Keratinocyte (primary cell): ENCODE measurements at regions not wholly inside any gene's neighbourhood (a gene's known extent, or its start where the extent isn't known, plus 50 kb on each side); places are given as distances from the start of the nearest gene placed in this dataset.

Source experiments
- DNase-seq: peaks from one replicate; pipeline ENCODE4 v3.0.0-alpha.2; 2011; ENCODE audit warnings: low read depth, missing footprints, low spot score
- FAIRE-seq: peaks from 2 replicates; lab custom pipeline; 2011; peaks lifted over from hg19 to GRCh38; lab: Jason Lieb, UNC
- H2AFZ ChIP-seq: 2 replicates; pipeline ENCODE4 v1.6.0; 2012; ENCODE audit warnings: low read length, control low read depth, inconsistent platforms; ENCODE audit not compliant: control insufficient read depth
- H3K27ac ChIP-seq: 2 replicates; pipeline ENCODE4 v1.5.1; 2011; ENCODE audit warnings: low read length; ENCODE audit not compliant: control insufficient read depth, insufficient read depth
- H3K27me3 ChIP-seq: 3 replicates; pipeline ENCODE4 v1.6.0; 2011; ENCODE audit warnings: low read length; ENCODE audit not compliant: control insufficient read depth, insufficient read depth; ENCODE audit errors: extremely low read depth
- H3K36me3 ChIP-seq, 2 experiments: 2 replicates in 1 of 2; 3 replicates in 1 of 2; pipeline ENCODE4 v1.5.1; 2011; ENCODE audit warnings: low read length in 2 of 2, mild to moderate bottlenecking in 1 of 2; ENCODE audit not compliant: control insufficient read depth in 2 of 2, insufficient read depth in 2 of 2; ENCODE audit errors: extremely low read depth in 1 of 2
- H3K4me1 ChIP-seq: 3 replicates; pipeline ENCODE4 v1.5.1; 2011; ENCODE audit warnings: low read length; ENCODE audit not compliant: control insufficient read depth, insufficient read depth; ENCODE audit errors: extremely low read depth
- H3K4me2 ChIP-seq: 3 replicates; pipeline ENCODE4 v1.6.0; 2011; ENCODE audit warnings: low read depth, low read length; ENCODE audit not compliant: control insufficient read depth, insufficient read depth; ENCODE audit errors: extremely low read depth
- H3K4me3 ChIP-seq, 3 experiments: fragments of 200-600 bp in 1 of 3; sonication (generic) in 1 of 3; 2 replicates in 2 of 3; 3 replicates in 1 of 3; pipeline ENCODE4 v1.5.1; 2011 to 2016; ENCODE audit warnings: low read length in 3 of 3, mild to moderate bottlenecking in 3 of 3, control low read depth in 2 of 3, inconsistent platforms in 1 of 3, low read depth in 1 of 3, mixed read lengths in 1 of 3, mixed run types in 1 of 3, moderate library complexity in 1 of 3; ENCODE audit not compliant: control insufficient read depth in 2 of 3, insufficient read depth in 2 of 3; ENCODE audit errors: extremely low read depth in 1 of 3
- H3K79me2 ChIP-seq: 2 replicates; pipeline ENCODE4 v1.6.0; 2012; ENCODE audit warnings: low read length; ENCODE audit not compliant: control insufficient read depth, insufficient read depth
- H3K9ac ChIP-seq: 3 replicates; pipeline ENCODE4 v1.6.0; 2011; ENCODE audit warnings: low read length; ENCODE audit not compliant: control insufficient read depth, insufficient read depth; ENCODE audit errors: extremely low read depth
- H3K9me1 ChIP-seq: 3 replicates; pipeline ENCODE4 v1.6.0; 2011; ENCODE audit warnings: low read length; ENCODE audit not compliant: control insufficient read depth, insufficient read depth; ENCODE audit errors: extremely low read depth
- H3K9me3 ChIP-seq: 2 replicates; pipeline ENCODE4 v1.5.1; 2012; ENCODE audit warnings: low read depth, low read length; ENCODE audit not compliant: control insufficient read depth
- H4K20me1 ChIP-seq: 3 replicates; pipeline ENCODE4 v1.6.0; 2011; ENCODE audit warnings: low read length; ENCODE audit not compliant: control insufficient read depth, insufficient read depth; ENCODE audit errors: extremely low read depth
- CTCF ChIP-seq, 3 experiments: IDR thresholded peaks in 1 of 3; conservative IDR thresholded peaks in 1 of 3; optimal IDR thresholded peaks in 1 of 3; 2 replicates in 2 of 3; 3 replicates in 1 of 3; pipeline versions ENCODE3 to v1.5.1; 2011; ENCODE audit warnings: low read length in 3 of 3, mild to moderate bottlenecking in 3 of 3, moderate library complexity in 2 of 3, control low read depth in 1 of 3, inconsistent platforms in 1 of 3; ENCODE audit not compliant: insufficient read depth in 2 of 3; ENCODE audit errors: extremely low read depth in 1 of 3
- EZH2 ChIP-seq: IDR thresholded peaks from one replicate; pipeline ENCODE4 v1.6.1; 2012; ENCODE audit warnings: inconsistent platforms, mild to moderate bottlenecking, low read length, moderate library complexity
- dilution Hi-C: fragments of 300-500 bp; cut with MboI; formaldehyde crosslinking; loops from one replicate; pipeline ENCODE4 v1.7.0; 2020; ENCODE audit warnings: low sequenced_read_pairs; ENCODE audit not compliant: extremely low pct_ligation_motif_present

GRCh38 chr5:63648376-63648775 is 313.9 kb downstream of the HTR1A start:
- DNase-seq (no peak), FAIRE-seq (no peak)
- Histone ChIP-seq H3K9me1 (no peaks in the 10 kb centered on the region), H3K9me3 (no peaks in the 10 kb centered on the region), H4K20me1 (no peaks in the 10 kb centered on the region), H3K36me3 (no peaks in the 10 kb centered on the region), H3K27ac (no peak overlapping the region), H3K27me3 (no peaks in the 10 kb centered on the region), H3K79me2 (no peaks in the 10 kb centered on the region), H2AFZ (no peak overlapping the region), H3K9ac (no peak overlapping the region), H3K4me3 (no peak overlapping the region), H3K4me1 (no peaks in the 10 kb centered on the region), H3K4me2 (no peak overlapping the region)
- dilution Hi-C loops: no loop called here
- no peak for TF ChIP-seq CTCF (optimal IDR thresholded peaks at IDR 0.05 in 1 of 3, IDR thresholded peaks at IDR 0.05 in 1 of 3, conservative IDR thresholded peaks at IDR 0.05 in 1 of 3; ENCODE audit: extremely low read depth in 1 of 3, insufficient read depth in 2 of 3, low read length in 3 of 3)
- no peak for TF ChIP-seq EZH2

- no peaks in the 10 kb centered on the region for H3K9me1 ChIP-seq
- dilution Hi-C loops: no loop called here
- H3K4me1 ChIP-seq: no peaks in the 10 kb centered on the region
Measured at GRCh38 chr5:63629951-63630630, 332.2 kb downstream of the HTR1A start.

More at GRCh38 chr5:63629951-63630630, 332.2 kb downstream of the HTR1A start:
- Histone ChIP-seq H3K36me3 (no peaks in the 10 kb centered on the region), H3K79me2 (no peaks in the 10 kb centered on the region), H2AFZ (no peak overlapping the region), H3K9me3 (no peaks in the 10 kb centered on the region), H3K4me2 (no peak overlapping the region), H4K20me1 (no peaks in the 10 kb centered on the region), H3K4me3 (no peak overlapping the region), H3K9ac (no peak overlapping the region), H3K27ac (no peak overlapping the region), H3K27me3 (no peaks in the 10 kb centered on the region)
- FAIRE-seq (no peak), DNase-seq (no peak)
- TF ChIP-seq EZH2 (no peak), CTCF (optimal IDR thresholded peaks at IDR 0.05 in 1 of 3, IDR thresholded peaks at IDR 0.05 in 1 of 3, conservative IDR thresholded peaks at IDR 0.05 in 1 of 3; ENCODE audit: extremely low read depth in 1 of 3, insufficient read depth in 2 of 3, low read length in 3 of 3) (no peak)
